ENCODE measurements at regions not wholly inside any gene's neighbourhood (a gene's known extent, or its start where the extent isn't known, plus 50 kb on each side); places are given as distances from the start of the nearest gene placed in this dataset.

- DNase-seq (no peak), ATAC-seq (no peak)
- intact Hi-C loops (cut with micrococcal nuclease), result no loop called here
- Mint-ChIP-seq H3K4me3 (no peak overlapping the region), H3K4me1 (ENCODE audit: low read depth) (peaks cover 29% of the 10 kb centered on the region), H3K36me3 (ENCODE audit: low read depth) (no peaks in the 10 kb centered on the region), H3K27me3 (no peaks in the 10 kb centered on the region), H3K27ac (no peak overlapping the region), H3K9me3 (no peaks in the 10 kb centered on the region)
- ChIA-PET POLR2A (interaction anchor here (0.6 to 1.5 kb wide), 2 partner anchors 9 to 10 kb away, joined by 3 to 4 read pairs; no protein-coding TSS in a partner anchor), CTCF (no interaction called here)
- no peak for TF ChIP-seq CTCF (IDR thresholded peaks at IDR 0.05)
Measured at GRCh38 chr7:17129218-17129617, 169.2 kb upstream of the AHR start.

- peaks cover 41% of the 10 kb centered on the region for H3K4me1 Mint-ChIP-seq (ENCODE audit: low read depth)
- H3K4me3 Mint-ChIP-seq, result no peak overlapping the region
- ChIA-PET POLR2A (interaction anchor here (1.5 kb wide), 1 partner anchor 11 kb away, joined by 4 read pairs; no protein-coding TSS in a partner anchor), CTCF (no interaction called here)
- intact Hi-C loops (cut with micrococcal nuclease), result no loop called here
- ATAC-seq (no peak), DNase-seq (no peak)
- H3K27ac Mint-ChIP-seq, result no peak overlapping the region
- peaks cover under 1% of the 10 kb centered on the region for H3K36me3 Mint-ChIP-seq (ENCODE audit: low read depth)
- no peak for TF ChIP-seq CTCF (IDR thresholded peaks at IDR 0.05)
- no peaks in the 10 kb centered on the region for H3K9me3 Mint-ChIP-seq
- H3K27me3 Mint-ChIP-seq, result no peaks in the 10 kb centered on the region
Measured at GRCh38 chr7:17130281-17131059, 168.0 kb upstream of the AHR start.

GRCh38 chr7:17131060-17131345 lies 167.4 kb upstream of the AHR start:
- Mint-ChIP-seq H3K4me1 (ENCODE audit: low read depth) (peaks cover 43% of the 10 kb centered on the region), H3K27ac (no peak overlapping the region), H3K4me3 (no peak overlapping the region), H3K9me3 (no peaks in the 10 kb centered on the region), H3K36me3 (ENCODE audit: low read depth) (peaks cover 2% of the 10 kb centered on the region), H3K27me3 (no peaks in the 10 kb centered on the region)
- no peak for DNase-seq
- POLR2A ChIA-PET, result no interaction called here
- intact Hi-C loops (cut with micrococcal nuclease), result no loop called here
- CTCF ChIA-PET, result no interaction called here
- ATAC-seq, result no peak
- TF ChIP-seq CTCF (IDR thresholded peaks at IDR 0.05), result no peak

GRCh38 chr7:17131983-17132655 lies 166.3 kb upstream of the AHR start:
- POLR2A ChIA-PET, result no interaction called here
- no peak overlapping the region for H3K27ac Mint-ChIP-seq
- no peaks in the 10 kb centered on the region for H3K27me3 Mint-ChIP-seq
- no peak for ATAC-seq
- no peak overlapping the region for H3K4me3 Mint-ChIP-seq
- H3K9me3 Mint-ChIP-seq, result no peaks in the 10 kb centered on the region
- intact Hi-C loops (cut with micrococcal nuclease), result no loop called here
- peaks cover 42% of the 10 kb centered on the region for H3K4me1 Mint-ChIP-seq (ENCODE audit: low read depth)
- no peak for TF ChIP-seq CTCF (IDR thresholded peaks at IDR 0.05)
- no peak for DNase-seq
- H3K36me3 Mint-ChIP-seq (ENCODE audit: low read depth), result peaks cover 2% of the 10 kb centered on the region
- CTCF ChIA-PET, result interaction anchor here (0.9 kb wide), 1 partner anchor 69 kb away, joined by 3 read pairs; no protein-coding TSS in a partner anchor

GRCh38 chr7:17132726-17133125 lies 165.7 kb upstream of the AHR start:
- no peaks in the 10 kb centered on the region for H3K9me3 Mint-ChIP-seq
- H3K4me1 Mint-ChIP-seq (ENCODE audit: low read depth), result peaks cover 41% of the 10 kb centered on the region
- H3K27ac Mint-ChIP-seq, result no peak overlapping the region
- H3K4me3 Mint-ChIP-seq, result no peak overlapping the region
- ATAC-seq (no peak), DNase-seq (no peak)
- intact Hi-C loops (cut with micrococcal nuclease), result no loop called here
- ChIA-PET POLR2A (no interaction called here), CTCF (no interaction called here)
- TF ChIP-seq CTCF (IDR thresholded peaks at IDR 0.05), result no peak
- no peaks in the 10 kb centered on the region for H3K27me3 Mint-ChIP-seq
- peaks cover 2% of the 10 kb centered on the region for H3K36me3 Mint-ChIP-seq (ENCODE audit: low read depth)

All from activated CD8-positive, alpha-beta T cell treated with anti-CD3 and anti-CD28 coated beads for 36 hours (primary cell).